Ovary (tissue), 3 donors: ENCODE measurements at regions not wholly inside any gene's neighbourhood (a gene's known extent, or its start where the extent isn't known, plus 50 kb on each side); places are given as distances from the start of the nearest gene placed in this dataset.

ENCODE experiments used
- EP300 ChIP-seq: sonication (generic); formaldehyde crosslinking; IDR thresholded peaks from one replicate; pipeline ENCODE4 v1.6.1; 2017; ENCODE audit warnings: antibody characterized with exemption
- TF ChIP-seq, protein P1 (sequence below), 3 donors: fragments of 450-650 bp in 2 of 3; fragments of 200-600 bp in 1 of 3; IDR thresholded peaks; one replicate each; pipeline versions ENCODE4 v1.5.1 to v1.8.0; 2016 to 2022; ENCODE audit warnings: antibody characterized with exemption in 3 of 3, mild to moderate bottlenecking in 1 of 3
- donor health status: DM: no; HTN: no; CAD: no.

- TF ChIP-seq, protein P1, sequence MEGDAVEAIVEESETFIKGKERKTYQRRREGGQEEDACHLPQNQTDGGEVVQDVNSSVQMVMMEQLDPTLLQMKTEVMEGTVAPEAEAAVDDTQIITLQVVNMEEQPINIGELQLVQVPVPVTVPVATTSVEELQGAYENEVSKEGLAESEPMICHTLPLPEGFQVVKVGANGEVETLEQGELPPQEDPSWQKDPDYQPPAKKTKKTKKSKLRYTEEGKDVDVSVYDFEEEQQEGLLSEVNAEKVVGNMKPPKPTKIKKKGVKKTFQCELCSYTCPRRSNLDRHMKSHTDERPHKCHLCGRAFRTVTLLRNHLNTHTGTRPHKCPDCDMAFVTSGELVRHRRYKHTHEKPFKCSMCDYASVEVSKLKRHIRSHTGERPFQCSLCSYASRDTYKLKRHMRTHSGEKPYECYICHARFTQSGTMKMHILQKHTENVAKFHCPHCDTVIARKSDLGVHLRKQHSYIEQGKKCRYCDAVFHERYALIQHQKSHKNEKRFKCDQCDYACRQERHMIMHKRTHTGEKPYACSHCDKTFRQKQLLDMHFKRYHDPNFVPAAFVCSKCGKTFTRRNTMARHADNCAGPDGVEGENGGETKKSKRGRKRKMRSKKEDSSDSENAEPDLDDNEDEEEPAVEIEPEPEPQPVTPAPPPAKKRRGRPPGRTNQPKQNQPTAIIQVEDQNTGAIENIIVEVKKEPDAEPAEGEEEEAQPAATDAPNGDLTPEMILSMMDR (IDR thresholded peaks at IDR 0.05) = no peak
- TF ChIP-seq EP300 = no peak
These were observed 63.3 kb downstream of the RTP5 start for GRCh38 chr2:241932899-241933178.
